Activated CD4-positive, alpha-beta T cell treated with anti-CD3 and anti-CD28 coated beads, Interleukin-2, amount 50 U/mL, for 1 hour (primary cell): ENCODE measurements at regions not wholly inside any gene's neighbourhood (a gene's known extent, or its start where the extent isn't known, plus 50 kb on each side); places are given as distances from the start of the nearest gene placed in this dataset.

Experiments
- DNase-seq: peaks from one replicate; pipeline ENCODE4 v3.0.0-alpha.2; 2020

GRCh38 chr2:239538357-239539052 is 137.7 kb upstream of the HDAC4 start:
- DNase-seq: no peak

DNA sequence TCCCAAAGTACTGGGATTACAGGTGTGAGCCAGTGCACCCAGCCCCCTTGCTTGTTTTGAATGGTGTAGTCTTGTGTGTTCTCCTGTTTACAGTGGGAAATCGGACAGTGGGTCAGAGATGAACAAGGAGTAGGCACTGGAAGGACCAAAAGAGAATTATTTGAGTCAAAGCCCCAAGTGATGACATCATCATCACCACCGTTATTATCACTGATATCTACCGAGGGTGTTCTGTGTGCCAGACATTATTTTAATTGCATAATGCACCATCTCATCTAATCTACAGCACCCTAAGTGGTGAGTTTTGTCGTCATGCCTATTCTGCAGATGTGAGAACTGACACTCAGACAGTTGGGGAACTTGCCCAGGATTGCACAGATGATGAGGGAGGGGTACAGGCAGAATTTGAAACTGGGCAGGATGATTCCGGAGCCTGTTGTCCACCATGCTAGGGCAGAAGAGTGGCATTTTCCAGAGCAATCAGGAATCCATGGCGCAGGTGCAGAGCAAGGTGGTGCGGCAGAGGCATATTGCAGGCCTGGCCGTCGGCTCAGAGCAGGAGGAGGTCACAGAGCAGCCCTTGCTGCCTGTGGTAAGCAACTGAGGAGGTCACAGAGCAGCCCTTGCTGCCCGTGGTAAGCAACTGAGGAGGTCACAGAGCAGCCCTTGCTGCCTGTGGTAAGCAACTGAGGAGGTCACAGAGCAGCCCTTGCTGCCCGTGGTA is 137.0 kb upstream of the HDAC4 start:
- DNase-seq: no peak

DNA sequence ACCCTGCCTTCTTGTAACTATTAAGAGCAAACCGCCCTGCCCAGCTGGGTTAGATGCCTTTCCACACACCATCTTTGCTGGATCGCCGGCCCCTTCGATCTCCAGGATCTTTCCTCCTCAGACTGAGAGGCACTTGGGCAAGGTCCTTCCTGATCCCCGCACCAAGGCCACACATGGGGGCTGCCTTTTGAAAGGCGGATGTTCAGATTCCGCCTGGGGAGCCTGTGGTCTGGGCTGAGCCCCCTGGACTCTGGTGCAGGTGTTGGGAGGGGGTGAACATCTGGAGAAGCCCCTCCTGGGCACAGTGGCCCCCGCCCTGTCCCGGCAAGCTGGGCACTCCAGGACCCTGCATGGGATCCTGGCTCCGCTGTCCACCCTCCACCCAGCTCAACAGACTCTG is 135.4 kb upstream of the HDAC4 start:
- DNase-seq: no peak

- no peak for DNase-seq
These were observed 134.8 kb upstream of the HDAC4 start for GRCh38 chr2:239535413-239536144.

DNA sequence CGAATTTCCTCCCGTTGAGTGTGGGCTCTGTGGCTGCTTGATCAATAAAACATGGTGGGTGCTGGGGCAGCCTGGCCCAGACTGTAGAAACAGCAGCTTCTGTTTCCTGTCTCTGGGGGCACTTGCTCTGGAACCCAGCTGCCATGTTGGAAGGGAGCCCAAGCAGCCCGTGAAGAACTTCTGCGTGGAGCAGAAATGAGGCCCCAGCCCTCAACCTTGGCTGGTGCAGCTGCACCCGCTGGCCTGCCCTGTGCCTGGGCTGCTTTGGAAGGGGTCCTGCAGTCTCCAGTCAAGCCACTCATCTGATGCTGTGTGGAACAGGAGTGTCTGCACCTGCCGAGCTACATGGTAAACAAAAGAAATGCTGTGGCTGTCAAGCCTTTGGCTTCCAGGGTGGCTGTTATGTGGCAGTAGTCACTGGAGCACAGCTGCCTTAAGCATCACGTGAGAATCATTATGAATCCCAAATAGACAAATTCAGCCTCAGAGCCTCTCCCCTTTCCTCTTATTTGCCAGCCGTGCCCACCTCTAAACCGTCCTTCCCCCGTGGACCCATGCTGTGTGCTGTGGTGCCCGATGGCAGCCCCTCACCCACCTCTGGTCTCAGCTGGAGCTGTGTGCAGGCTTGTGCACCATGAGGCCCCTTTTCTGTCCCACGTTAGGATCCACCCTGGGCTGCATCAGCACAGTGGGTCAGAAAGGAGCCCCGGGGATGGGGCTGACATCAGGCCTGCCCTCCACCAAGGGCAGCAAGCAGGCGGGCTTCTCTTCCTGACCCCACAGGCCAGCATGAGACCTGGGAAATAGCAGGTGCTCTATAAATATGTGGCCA is 134.0 kb upstream of the HDAC4 start:
- no peak for DNase-seq

GRCh38 chr2:239533569-239534316 is 132.9 kb upstream of the HDAC4 start:
- DNase-seq: no peak

GRCh38 chr2:239532859-239533258 is 132.0 kb upstream of the HDAC4 start:
- no peak for DNase-seq

- DNase-seq: no peak
These were observed 131.4 kb upstream of the HDAC4 start for GRCh38 chr2:239532250-239532649.

DNA sequence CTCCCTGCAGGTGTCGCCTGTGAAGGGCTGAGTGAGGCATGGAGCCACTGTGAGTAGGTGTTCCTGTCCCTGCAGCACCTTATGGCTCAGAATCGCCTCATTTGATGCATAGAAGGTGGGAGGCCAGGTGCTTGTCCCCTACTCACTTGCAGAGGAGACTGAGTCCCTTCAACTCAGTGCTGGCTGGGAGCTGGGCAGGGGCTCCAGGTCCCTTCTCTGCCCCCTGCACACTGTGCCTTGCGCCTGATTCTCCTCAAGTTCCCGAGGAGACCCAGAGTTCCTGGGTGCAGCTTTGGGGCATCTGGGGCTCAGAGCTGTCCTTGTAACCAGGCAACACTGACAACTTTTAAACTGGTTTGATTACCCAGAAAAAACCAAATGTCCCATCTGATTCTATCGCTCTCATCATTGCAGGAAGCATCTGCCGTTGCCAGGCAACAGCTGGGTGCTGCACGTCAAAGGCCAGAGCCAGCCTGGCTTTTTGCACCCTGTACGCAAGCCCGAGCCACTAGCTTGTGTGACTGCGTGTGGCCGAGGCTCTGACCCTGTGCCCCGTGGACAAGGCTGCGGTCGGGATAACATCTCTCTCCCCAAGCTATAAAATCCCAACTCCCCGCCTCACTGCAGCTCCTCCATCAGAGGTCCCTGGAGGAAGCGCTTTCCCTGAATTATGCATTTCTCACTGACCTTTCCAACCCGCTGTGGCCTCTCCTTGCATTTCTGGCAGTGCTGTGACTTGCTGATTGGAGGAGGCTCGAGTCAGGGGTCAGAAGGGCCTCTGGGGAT is 130.8 kb upstream of the HDAC4 start:
- no peak for DNase-seq

- no peak for DNase-seq
These were observed 130.0 kb upstream of the HDAC4 start for GRCh38 chr2:239530749-239531316.

GRCh38 chr2:239529313-239530015 is 128.6 kb upstream of the HDAC4 start:
- no peak for DNase-seq

- no peak for DNase-seq
These were observed 128.1 kb upstream of the HDAC4 start for GRCh38 chr2:239528883-239529282.

- no peak for DNase-seq
These were observed 127.3 kb upstream of the HDAC4 start for GRCh38 chr2:239528146-239528545.

- DNase-seq: no peak
These were observed 126.0 kb upstream of the HDAC4 start for GRCh38 chr2:239526666-239527415.

GRCh38 chr2:239526038-239526437 is 125.2 kb upstream of the HDAC4 start:
- no peak for DNase-seq

GRCh38 chr2:239523954-239524330 is 123.1 kb upstream of the HDAC4 start:
- no peak for DNase-seq

GRCh38 chr2:239523147-239523953 is 122.5 kb upstream of the HDAC4 start:
- no peak for DNase-seq

DNA sequence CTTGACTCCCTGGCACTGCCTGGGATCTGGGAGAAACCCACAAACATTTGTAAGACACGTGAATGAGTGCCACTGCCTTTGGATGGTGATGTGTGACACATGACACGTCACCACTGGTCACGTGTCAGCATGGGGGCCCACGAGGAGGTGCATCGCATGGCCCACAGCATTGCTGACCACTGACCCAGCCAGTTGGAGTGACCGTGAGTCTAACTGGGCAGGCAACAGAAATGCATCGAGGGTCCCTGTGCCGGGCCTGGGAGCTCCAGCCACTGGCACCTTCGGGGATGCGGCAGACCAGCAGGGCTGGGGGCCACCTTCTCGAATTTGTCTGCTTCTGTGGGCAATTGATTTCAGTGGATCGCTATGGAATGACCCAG is 121.9 kb upstream of the HDAC4 start:
- no peak for DNase-seq
